ENCODE measurements at regions not wholly inside any gene's neighbourhood (a gene's known extent, or its start where the extent isn't known, plus 50 kb on each side); places are given as distances from the start of the nearest gene placed in this dataset.

DNA sequence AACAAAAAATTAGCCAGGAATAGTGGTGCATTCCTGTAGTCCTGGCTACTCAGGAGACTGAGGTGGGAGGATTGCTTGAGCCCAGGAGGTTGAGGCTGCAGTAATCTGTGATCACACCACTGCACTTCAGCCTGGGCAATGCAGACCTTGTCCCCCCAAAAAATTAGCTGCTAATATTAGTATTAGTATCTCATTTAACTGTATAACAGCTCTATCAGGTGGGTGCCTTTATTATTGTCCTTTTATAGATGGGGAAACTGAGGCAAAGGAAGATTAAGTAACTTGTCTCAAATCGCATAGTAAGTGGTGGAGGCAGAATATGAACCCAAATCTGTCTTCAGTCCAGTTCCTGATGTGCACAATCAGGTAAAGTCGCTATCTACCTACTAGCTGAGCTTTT is 142.3 kb upstream of the CRY1 start:
- H3K4me1 Mint-ChIP-seq (ENCODE audit: low read depth in 2 of 2), result peaks cover 0 to 5% of the 10 kb centered on the region in 2 donors
- H3K9me3 Mint-ChIP-seq, result no peaks in the 10 kb centered on the region
- H3K36me3 Mint-ChIP-seq, result no peaks in the 10 kb centered on the region
- H3K4me3 Mint-ChIP-seq, result no peak overlapping the region
- DNase-seq (ENCODE audit: low spot score), result no peak
- ATAC-seq, result no peak
- peaks cover 16 to 20% of the 10 kb centered on the region in 2 donors for H3K27me3 Mint-ChIP-seq
- no peak overlapping the region for H3K27ac Mint-ChIP-seq

GRCh38 chr12:107236824-107237511 is 143.6 kb upstream of the CRY1 start:
- peaks cover 17 to 20% of the 10 kb centered on the region in 2 donors for H3K27me3 Mint-ChIP-seq
- no peak for DNase-seq (ENCODE audit: low spot score)
- H3K4me1 Mint-ChIP-seq (ENCODE audit: low read depth in 2 of 2), result peaks cover 0 to 5% of the 10 kb centered on the region in 2 donors
- ATAC-seq, result no peak
- no peaks in the 10 kb centered on the region for H3K36me3 Mint-ChIP-seq
- no peak overlapping the region for H3K27ac Mint-ChIP-seq
- no peaks in the 10 kb centered on the region for H3K9me3 Mint-ChIP-seq
- no peak overlapping the region for H3K4me3 Mint-ChIP-seq

DNA sequence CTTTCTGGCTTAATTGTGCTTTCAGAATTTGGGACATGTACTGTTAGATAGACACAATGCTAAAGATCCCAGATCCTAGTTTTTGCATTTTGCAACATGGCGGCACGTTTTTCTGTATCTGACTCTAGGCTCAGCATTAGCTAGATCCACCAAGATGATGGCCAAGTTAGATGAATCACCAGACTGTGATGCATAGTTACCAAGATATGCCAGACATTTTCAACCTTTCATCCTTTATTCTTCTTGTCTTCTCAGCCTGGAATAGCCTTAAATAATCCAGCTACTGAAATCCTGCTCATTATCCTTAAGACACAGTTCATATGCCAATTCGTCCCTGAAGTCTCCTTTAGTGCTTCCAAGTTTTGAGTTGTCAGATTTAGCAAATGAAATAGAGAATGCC is 144.9 kb upstream of the CRY1 start:
- Mint-ChIP-seq H3K4me3 (no peak overlapping the region), H3K36me3 (no peaks in the 10 kb centered on the region), H3K27ac (no peak overlapping the region), H3K9me3 (no peaks in the 10 kb centered on the region), H3K4me1 (ENCODE audit: low read depth in 2 of 2) (peaks cover 0 to 8% of the 10 kb centered on the region in 2 donors), H3K27me3 (peaks cover 27 to 28% of the 10 kb centered on the region in 2 donors)
- DNase-seq (ENCODE audit: low spot score), result no peak
- ATAC-seq, result no peak

- no peaks in the 10 kb centered on the region for H3K36me3 Mint-ChIP-seq
- H3K9me3 Mint-ChIP-seq, result no peaks in the 10 kb centered on the region
- no peak overlapping the region for H3K4me3 Mint-ChIP-seq
- ATAC-seq (no peak), DNase-seq (ENCODE audit: low spot score) (no peak)
- peaks cover 0 to 8% of the 10 kb centered on the region in 2 donors for H3K4me1 Mint-ChIP-seq (ENCODE audit: low read depth in 2 of 2)
- peaks cover 34 to 42% of the 10 kb centered on the region in 2 donors for H3K27me3 Mint-ChIP-seq
- no peak overlapping the region for H3K27ac Mint-ChIP-seq
Observed at GRCh38 chr12:107241411-107241810, 148.1 kb upstream of the CRY1 start.

DNA sequence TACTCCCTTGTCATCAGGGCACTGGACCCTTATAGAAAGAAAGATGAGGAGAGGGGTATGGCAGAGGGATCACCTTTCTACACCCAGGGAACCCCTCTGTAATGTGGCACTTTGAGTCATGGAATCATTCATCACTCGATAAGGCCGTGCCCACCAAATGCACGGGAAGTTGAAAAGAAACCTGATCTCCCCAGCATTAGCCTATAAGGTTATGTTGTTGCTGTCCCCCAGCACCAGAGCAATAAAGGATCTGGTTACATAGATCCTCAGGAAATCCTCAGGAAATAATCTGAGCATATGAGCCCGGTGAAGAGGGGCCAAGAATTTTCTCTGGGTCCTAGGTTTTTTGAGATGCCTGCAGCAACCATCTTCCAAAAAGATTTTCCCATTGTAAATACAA is 148.8 kb upstream of the CRY1 start:
- H3K36me3 Mint-ChIP-seq, result no peaks in the 10 kb centered on the region
- no peak overlapping the region for H3K27ac Mint-ChIP-seq
- DNase-seq (ENCODE audit: low spot score), result no peak
- H3K4me3 Mint-ChIP-seq, result no peak overlapping the region
- no peaks in the 10 kb centered on the region for H3K9me3 Mint-ChIP-seq
- peaks cover 31 to 42% of the 10 kb centered on the region in 2 donors for H3K27me3 Mint-ChIP-seq
- peaks cover 0 to 5% of the 10 kb centered on the region in 2 donors for H3K4me1 Mint-ChIP-seq (ENCODE audit: low read depth in 2 of 2)
- peak in 1 of 2 donors; percentile 40 for ATAC-seq

DNA sequence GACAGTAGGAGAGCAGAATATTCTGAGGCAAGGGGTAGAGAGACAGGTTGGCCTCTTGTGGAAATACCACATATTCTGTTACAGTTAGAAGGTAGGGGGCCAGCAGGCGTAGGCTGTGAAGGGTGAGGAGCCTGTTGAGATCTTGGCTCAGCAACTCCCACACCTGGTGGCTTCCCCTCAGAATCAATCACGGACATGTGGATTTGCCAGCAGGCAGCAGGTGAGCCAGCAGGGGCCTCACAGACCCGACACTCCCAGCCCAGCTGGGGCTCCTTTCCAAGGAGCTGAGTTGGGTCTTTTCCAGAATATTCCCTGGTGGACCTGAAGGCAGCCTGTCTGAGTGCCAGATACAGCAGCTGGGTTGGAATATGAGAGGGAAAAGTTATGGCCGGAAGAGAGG is 150.0 kb upstream of the CRY1 start:
- DNase-seq (ENCODE audit: low spot score), result no peak
- Mint-ChIP-seq H3K4me3 (no peak overlapping the region), H3K27me3 (peaks cover 25 to 39% of the 10 kb centered on the region in 2 donors), H3K27ac (no peak overlapping the region), H3K4me1 (ENCODE audit: low read depth in 2 of 2) (peaks cover 0 to 3% of the 10 kb centered on the region in 2 donors), H3K36me3 (no peaks in the 10 kb centered on the region), H3K9me3 (no peaks in the 10 kb centered on the region)
- no peak for ATAC-seq

DNA sequence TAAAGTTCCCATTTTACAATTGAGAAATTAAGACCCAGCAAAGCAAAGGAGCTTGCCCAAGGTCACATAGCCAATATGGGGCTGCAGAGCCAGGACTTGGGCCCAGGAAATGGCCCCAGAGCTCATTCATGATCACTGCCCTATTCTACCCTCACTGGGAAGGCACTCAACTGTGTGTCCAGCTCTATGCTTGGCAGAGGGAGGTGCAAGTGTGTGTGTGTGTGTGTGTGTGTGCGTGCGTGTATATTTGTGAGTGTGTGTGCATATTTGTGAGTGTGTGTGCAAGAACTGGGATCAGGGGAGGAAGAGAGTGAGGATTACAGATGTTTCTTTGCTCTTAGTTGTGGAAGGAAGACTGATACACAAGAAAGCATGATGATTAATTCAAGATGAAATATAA is 151.2 kb upstream of the CRY1 start:
- Mint-ChIP-seq H3K4me1 (ENCODE audit: low read depth in 2 of 2) (peaks cover 0 to 3% of the 10 kb centered on the region in 2 donors), H3K27ac (no peak overlapping the region), H3K27me3 (peaks cover 32 to 41% of the 10 kb centered on the region in 2 donors), H3K4me3 (no peak overlapping the region), H3K36me3 (no peaks in the 10 kb centered on the region), H3K9me3 (no peaks in the 10 kb centered on the region)
- no peak for ATAC-seq
- DNase-seq (ENCODE audit: low spot score), result no peak

DNA sequence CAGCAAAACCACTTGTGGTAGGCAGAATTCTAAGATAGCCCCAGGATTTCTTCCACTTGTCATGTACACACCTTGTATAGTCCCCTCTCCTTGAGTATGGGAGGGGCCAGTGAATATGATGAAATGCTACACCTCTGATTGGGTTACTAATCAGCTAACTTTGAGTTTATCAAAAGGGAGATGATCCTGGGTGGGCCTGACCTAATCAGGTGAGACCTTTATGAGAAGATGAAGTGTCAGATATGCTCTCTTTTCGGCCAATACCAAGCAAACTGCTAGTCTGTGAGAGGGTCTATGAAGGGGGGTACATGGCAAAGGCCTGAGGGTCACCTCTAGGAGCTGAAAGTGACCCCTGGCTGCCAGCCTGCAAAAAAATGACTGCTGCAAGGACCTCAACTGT is 154.3 kb upstream of the CRY1 start:
- ATAC-seq (no peak), DNase-seq (ENCODE audit: low spot score) (no peak)
- no peak overlapping the region for H3K4me3 Mint-ChIP-seq
- peaks cover 29 to 34% of the 10 kb centered on the region in 2 donors for H3K27me3 Mint-ChIP-seq
- H3K9me3 Mint-ChIP-seq, result no peaks in the 10 kb centered on the region
- H3K36me3 Mint-ChIP-seq, result no peaks in the 10 kb centered on the region
- H3K4me1 Mint-ChIP-seq (ENCODE audit: low read depth in 2 of 2), result peaks cover 0 to 3% of the 10 kb centered on the region in 2 donors
- H3K27ac Mint-ChIP-seq, result no peak overlapping the region

DNA sequence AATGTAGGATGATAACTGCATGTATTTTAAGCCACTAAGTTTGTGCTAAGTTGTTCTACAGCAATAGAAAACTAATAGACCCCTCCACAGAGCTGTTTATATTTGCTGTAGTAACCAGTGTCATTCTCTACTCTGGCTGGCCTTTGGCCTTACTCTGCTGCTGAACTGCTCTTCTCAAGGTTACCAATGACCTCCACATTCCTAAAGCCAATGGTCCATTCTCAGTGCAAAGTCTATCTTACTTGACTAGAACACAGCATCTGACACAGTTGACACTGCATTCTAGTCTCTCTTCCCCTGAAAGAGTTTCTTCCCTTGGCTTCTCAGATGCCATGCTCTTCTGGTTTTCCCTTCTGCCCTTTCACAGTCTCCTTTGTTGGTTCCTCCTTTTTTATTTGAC is 154.8 kb upstream of the CRY1 start:
- H3K36me3 Mint-ChIP-seq, result no peaks in the 10 kb centered on the region
- no peak overlapping the region for H3K4me3 Mint-ChIP-seq
- no peaks in the 10 kb centered on the region for H3K9me3 Mint-ChIP-seq
- H3K4me1 Mint-ChIP-seq (ENCODE audit: low read depth in 2 of 2), result no peaks in the 10 kb centered on the region
- H3K27me3 Mint-ChIP-seq, result peaks cover 24 to 29% of the 10 kb centered on the region in 2 donors
- no peak overlapping the region for H3K27ac Mint-ChIP-seq
- ATAC-seq (no peak), DNase-seq (ENCODE audit: low spot score) (no peak)

DNA sequence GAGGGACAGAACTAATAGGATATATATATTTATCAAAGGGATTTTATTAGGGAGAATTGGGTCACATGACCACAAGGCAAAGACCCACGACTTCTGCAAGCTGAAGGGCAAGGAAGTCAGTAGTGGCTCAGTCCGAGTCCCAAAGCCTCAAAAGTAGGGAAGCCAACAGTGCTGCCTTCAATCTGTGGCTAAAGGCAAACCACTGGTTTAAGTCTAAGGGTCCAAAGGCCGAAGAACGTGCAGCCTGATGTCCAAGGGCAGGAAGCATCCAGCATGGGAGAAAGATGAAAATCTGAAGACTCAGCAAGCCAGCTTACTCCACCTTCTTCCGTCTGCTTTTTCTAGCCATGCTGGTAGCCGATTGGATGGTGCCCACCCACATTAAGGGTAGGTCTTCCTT is 157.9 kb upstream of the CRY1 start:
- DNase-seq (ENCODE audit: low spot score), result no peak
- H3K4me1 Mint-ChIP-seq (ENCODE audit: low read depth in 2 of 2), result no peaks in the 10 kb centered on the region
- ATAC-seq, result no peak
- no peak overlapping the region for H3K4me3 Mint-ChIP-seq
- H3K27me3 Mint-ChIP-seq, result peaks cover 12 to 30% of the 10 kb centered on the region in 2 donors
- H3K27ac Mint-ChIP-seq, result no peak overlapping the region
- H3K36me3 Mint-ChIP-seq, result no peaks in the 10 kb centered on the region
- H3K9me3 Mint-ChIP-seq, result no peaks in the 10 kb centered on the region

DNA sequence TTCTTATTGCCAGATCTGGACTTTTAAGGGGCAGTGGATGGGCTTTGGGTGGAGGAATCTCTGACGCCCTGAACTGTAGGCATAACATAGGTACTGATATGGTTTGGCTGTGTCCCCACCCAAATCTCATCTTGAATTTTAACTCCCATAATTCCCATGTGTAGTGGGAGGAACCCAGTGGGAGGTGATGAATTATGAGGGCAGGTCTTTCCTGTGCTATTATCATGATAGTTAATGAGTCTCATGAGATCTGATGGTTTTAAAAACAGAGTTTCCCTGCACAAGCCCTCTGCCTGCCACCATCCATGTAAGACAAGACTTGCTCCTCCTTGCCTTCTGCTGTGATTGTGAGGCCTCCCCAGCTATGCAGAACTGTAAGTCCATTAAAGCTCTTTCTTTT is 160.0 kb upstream of the CRY1 start:
- Mint-ChIP-seq H3K9me3 (no peaks in the 10 kb centered on the region), H3K4me3 (no peak overlapping the region), H3K27me3 (peaks cover 15 to 29% of the 10 kb centered on the region in 2 donors), H3K27ac (no peak overlapping the region), H3K4me1 (ENCODE audit: low read depth in 2 of 2) (no peaks in the 10 kb centered on the region), H3K36me3 (no peaks in the 10 kb centered on the region)
- no peak for ATAC-seq
- DNase-seq (ENCODE audit: low spot score), result no peak

DNA sequence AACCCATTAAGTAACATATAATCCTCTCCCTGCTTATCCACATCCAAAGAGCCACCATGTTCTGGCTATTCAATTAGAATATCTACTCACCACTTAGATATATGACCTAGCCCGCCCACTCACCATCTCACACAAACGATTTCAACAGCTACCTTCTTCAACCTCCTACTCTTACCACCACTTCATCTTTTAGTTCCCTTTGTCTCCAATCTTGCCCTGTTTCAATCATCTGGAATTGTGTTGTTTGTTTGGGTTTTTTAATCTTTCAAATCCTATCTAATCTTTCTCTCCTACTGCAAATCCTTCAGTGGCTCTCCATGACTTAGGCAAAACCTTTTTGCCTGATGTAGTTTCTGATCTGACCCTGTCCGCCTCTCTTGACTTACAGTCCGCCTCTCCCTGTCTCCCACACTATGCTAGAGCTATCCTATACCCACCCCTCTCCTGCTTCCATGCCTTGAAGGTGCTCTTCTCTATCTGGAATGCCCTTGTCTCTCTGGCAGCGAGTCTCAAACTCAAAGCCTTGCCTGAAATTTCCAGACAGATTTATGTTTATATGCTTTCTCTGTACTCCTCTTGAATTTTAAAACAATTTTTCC is 161.0 kb upstream of the CRY1 start:
- Mint-ChIP-seq H3K36me3 (no peaks in the 10 kb centered on the region), H3K27ac (no peak overlapping the region), H3K27me3 (peaks cover 8 to 20% of the 10 kb centered on the region in 2 donors), H3K9me3 (no peaks in the 10 kb centered on the region), H3K4me1 (ENCODE audit: low read depth in 2 of 2) (no peaks in the 10 kb centered on the region), H3K4me3 (no peak overlapping the region)
- ATAC-seq (no peak), DNase-seq (ENCODE audit: low spot score) (no peak)

- H3K27ac Mint-ChIP-seq, result no peak overlapping the region
- ATAC-seq (no peak), DNase-seq (ENCODE audit: low spot score) (no peak)
- H3K36me3 Mint-ChIP-seq, result no peaks in the 10 kb centered on the region
- peaks cover 9 to 20% of the 10 kb centered on the region in 2 donors for H3K27me3 Mint-ChIP-seq
- H3K9me3 Mint-ChIP-seq, result no peaks in the 10 kb centered on the region
- H3K4me1 Mint-ChIP-seq (ENCODE audit: low read depth in 2 of 2), result no peaks in the 10 kb centered on the region
- H3K4me3 Mint-ChIP-seq, result no peak overlapping the region
Observed at GRCh38 chr12:107258780-107259179, 165.4 kb upstream of the CRY1 start.

DNA sequence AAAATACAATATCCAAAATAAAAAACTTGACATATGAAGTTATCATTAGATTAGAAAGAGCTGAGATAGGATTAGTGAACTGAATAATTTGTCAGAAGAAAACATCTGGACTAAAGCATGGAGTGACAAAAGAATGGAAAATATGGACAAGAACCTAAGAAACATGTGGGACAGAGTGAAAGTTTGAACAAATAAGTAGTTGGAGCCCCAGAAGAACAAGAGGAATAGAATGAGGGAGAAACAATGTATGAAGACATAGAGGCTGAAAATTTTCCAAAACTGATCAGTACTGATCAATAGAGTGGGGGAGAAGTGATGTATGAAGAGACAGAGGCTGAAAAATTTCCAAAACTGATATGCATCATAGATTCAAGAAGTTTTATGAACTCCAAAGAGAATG is 170.6 kb upstream of the CRY1 start:
- Mint-ChIP-seq H3K27ac (no peak overlapping the region), H3K9me3 (no peaks in the 10 kb centered on the region), H3K4me3 (no peak overlapping the region), H3K4me1 (ENCODE audit: low read depth in 2 of 2) (no peaks in the 10 kb centered on the region), H3K27me3 (peaks cover 6 to 8% of the 10 kb centered on the region in 2 donors), H3K36me3 (no peaks in the 10 kb centered on the region)
- no peak for ATAC-seq
- DNase-seq (ENCODE audit: low spot score), result no peak
